PFSK-1 (cell line): ENCODE measurements at regions not wholly inside any gene's neighbourhood (a gene's known extent, or its start where the extent isn't known, plus 50 kb on each side); places are given as distances from the start of the nearest gene placed in this dataset.

Experiments used
- POLR2AphosphoS5 ChIP-seq: IDR thresholded peaks from 2 replicates; pipeline ENCODE4 v1.6.1; 2012; ENCODE audit warnings: low read depth, mild to moderate bottlenecking, control low read depth, low read length, moderate library complexity
- SIN3A ChIP-seq: IDR thresholded peaks from 2 replicates; pipeline ENCODE4 v1.6.1; 2012; ENCODE audit warnings: mild to moderate bottlenecking, low read length, moderate library complexity, borderline replicate concordance; ENCODE audit not compliant: insufficient read depth
- TAF1 ChIP-seq: IDR thresholded peaks from 2 replicates; pipeline ENCODE4 v1.6.1; 2012; ENCODE audit warnings: low read length, control low read depth, borderline replicate concordance; ENCODE audit not compliant: insufficient read depth
- TF ChIP-seq, protein P1 (sequence below), 2 experiments: IDR thresholded peaks; 2 replicates each; pipeline versions ENCODE4 v1.6.1 to v1.8.0; 2011 to 2012; ENCODE audit warnings: low read depth in 2 of 2, low read length in 2 of 2, control low read depth in 1 of 2, inconsistent platforms in 1 of 2, mild to moderate bottlenecking in 1 of 2, moderate library complexity in 1 of 2; ENCODE audit not compliant: insufficient read depth in 1 of 2

- no peak for TF ChIP-seq TAF1
- TF ChIP-seq POLR2AphosphoS5 = no peak
- no peak for TF ChIP-seq SIN3A
- TF ChIP-seq, protein P1, sequence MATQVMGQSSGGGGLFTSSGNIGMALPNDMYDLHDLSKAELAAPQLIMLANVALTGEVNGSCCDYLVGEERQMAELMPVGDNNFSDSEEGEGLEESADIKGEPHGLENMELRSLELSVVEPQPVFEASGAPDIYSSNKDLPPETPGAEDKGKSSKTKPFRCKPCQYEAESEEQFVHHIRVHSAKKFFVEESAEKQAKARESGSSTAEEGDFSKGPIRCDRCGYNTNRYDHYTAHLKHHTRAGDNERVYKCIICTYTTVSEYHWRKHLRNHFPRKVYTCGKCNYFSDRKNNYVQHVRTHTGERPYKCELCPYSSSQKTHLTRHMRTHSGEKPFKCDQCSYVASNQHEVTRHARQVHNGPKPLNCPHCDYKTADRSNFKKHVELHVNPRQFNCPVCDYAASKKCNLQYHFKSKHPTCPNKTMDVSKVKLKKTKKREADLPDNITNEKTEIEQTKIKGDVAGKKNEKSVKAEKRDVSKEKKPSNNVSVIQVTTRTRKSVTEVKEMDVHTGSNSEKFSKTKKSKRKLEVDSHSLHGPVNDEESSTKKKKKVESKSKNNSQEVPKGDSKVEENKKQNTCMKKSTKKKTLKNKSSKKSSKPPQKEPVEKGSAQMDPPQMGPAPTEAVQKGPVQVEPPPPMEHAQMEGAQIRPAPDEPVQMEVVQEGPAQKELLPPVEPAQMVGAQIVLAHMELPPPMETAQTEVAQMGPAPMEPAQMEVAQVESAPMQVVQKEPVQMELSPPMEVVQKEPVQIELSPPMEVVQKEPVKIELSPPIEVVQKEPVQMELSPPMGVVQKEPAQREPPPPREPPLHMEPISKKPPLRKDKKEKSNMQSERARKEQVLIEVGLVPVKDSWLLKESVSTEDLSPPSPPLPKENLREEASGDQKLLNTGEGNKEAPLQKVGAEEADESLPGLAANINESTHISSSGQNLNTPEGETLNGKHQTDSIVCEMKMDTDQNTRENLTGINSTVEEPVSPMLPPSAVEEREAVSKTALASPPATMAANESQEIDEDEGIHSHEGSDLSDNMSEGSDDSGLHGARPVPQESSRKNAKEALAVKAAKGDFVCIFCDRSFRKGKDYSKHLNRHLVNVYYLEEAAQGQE (IDR thresholded peaks at IDR 0.05; ENCODE audit: insufficient read depth in 1 of 2, low read depth in 2 of 2, low read length in 2 of 2) = no peak
Measured at GRCh38 chr9:28064241-28064815, 491.0 kb upstream of the C9orf72 start.
